Activated CD4-positive, alpha-beta T cell treated with anti-CD3 and anti-CD28 coated beads, Interleukin-2, amount 10 ng/mL, durations not matched to agents 7 days and 5 days (primary cell): ENCODE measurements at regions not wholly inside any gene's neighbourhood (a gene's known extent, or its start where the extent isn't known, plus 50 kb on each side); places are given as distances from the start of the nearest gene placed in this dataset.
A peak's percentile ranks its signal among the peaks of the same experiment; 100 is the strongest.
"Not testable (repeated sequence)": the region's sequence is repeated elsewhere in the genome, so short reads cannot be mapped to it uniquely, and the experiment has no call there.

Experiments used
- CTCF ChIA-PET: fragments of 350-600 bp; sonication (Branson Sonifier 250); formaldehyde crosslinking; loops from one replicate; lab custom pipeline; 2021; ENCODE audit warnings: antibody characterized with exemption; lab: Charles Lee
- POLR2A ChIA-PET: fragments of 350-600 bp; sonication (Branson Sonifier 250); formaldehyde crosslinking; loops from one replicate; lab custom pipeline; 2021; ENCODE audit warnings: antibody characterized with exemption; lab: Charles Lee
- DNase-seq: peaks from one replicate; pipeline ENCODE4 v3.0.0-alpha.2; 2020
- H3K27ac Mint-ChIP-seq: one replicate; pipeline ENCODE4 v1.8.0; 2021; ENCODE audit warnings: mild to moderate bottlenecking, moderate library complexity, mixed read lengths
- H3K27me3 Mint-ChIP-seq: one replicate; pipeline ENCODE4 v1.8.0; 2021; ENCODE audit warnings: mixed read lengths
- H3K36me3 Mint-ChIP-seq: one replicate; pipeline ENCODE4 v1.8.0; 2021; ENCODE audit warnings: low read depth, mixed read lengths
- H3K4me1 Mint-ChIP-seq: one replicate; pipeline ENCODE4 v1.8.0; 2021; ENCODE audit warnings: mixed read lengths
- H3K4me3 Mint-ChIP-seq: one replicate; pipeline ENCODE4 v1.8.0; 2021; ENCODE audit warnings: mild to moderate bottlenecking, moderate library complexity, mixed read lengths
- H3K9me3 Mint-ChIP-seq: one replicate; pipeline ENCODE4 v1.8.0; 2021; ENCODE audit warnings: mixed read lengths

GRCh38 chr2:203636588-203637470, 69.6 kb upstream of the CD28 start:
- ChIA-PET CTCF (interaction anchor here (0.9 to 1.6 kb wide), 3 partner anchors 15 to 79 kb away, joined by 3 to 5 read pairs (median 4); no protein-coding TSS in a partner anchor), POLR2A (no interaction called here)
- H3K9me3 Mint-ChIP-seq: no peaks in the 10 kb centered on the region
- H3K27me3 Mint-ChIP-seq: no peaks in the 10 kb centered on the region
- H3K4me1 Mint-ChIP-seq: peaks cover 27% of the 10 kb centered on the region
- peak overlapping the region; percentile 54 for H3K27ac Mint-ChIP-seq
- no peak overlapping the region for H3K4me3 Mint-ChIP-seq
- peaks cover 2% of the 10 kb centered on the region for H3K36me3 Mint-ChIP-seq
- DNase-seq: no peak

- H3K27me3 Mint-ChIP-seq: no peaks in the 10 kb centered on the region
- peak overlapping the region; percentile 26 for H3K27ac Mint-ChIP-seq
- peak; percentile 7 for DNase-seq
- CTCF ChIA-PET: interaction anchor here (0.9 to 1.6 kb wide), 3 partner anchors 14 to 80 kb away, joined by 3 to 5 read pairs (median 4); no protein-coding TSS in a partner anchor
- H3K4me3 Mint-ChIP-seq: no peak overlapping the region
- no peaks in the 10 kb centered on the region for H3K9me3 Mint-ChIP-seq
- POLR2A ChIA-PET: no interaction called here
- H3K36me3 Mint-ChIP-seq: peaks cover 2% of the 10 kb centered on the region
- peaks cover 27% of the 10 kb centered on the region for H3K4me1 Mint-ChIP-seq
These were observed 68.8 kb upstream of the CD28 start for GRCh38 chr2:203637471-203638167.

GRCh38 chr2:203641865-203642264, 64.6 kb upstream of the CD28 start:
- H3K4me1 Mint-ChIP-seq: peaks cover 23% of the 10 kb centered on the region
- H3K4me3 Mint-ChIP-seq, H3K9me3 Mint-ChIP-seq, POLR2A ChIA-PET, DNase-seq, H3K27ac Mint-ChIP-seq, H3K36me3 Mint-ChIP-seq, H3K27me3 Mint-ChIP-seq: not testable (repeated sequence)
- CTCF ChIA-PET: interaction anchor here (1.5 kb wide), 1 partner anchor 14 kb away, joined by 4 read pairs; no protein-coding TSS in a partner anchor

GRCh38 chr2:203642841-203643240, 63.6 kb upstream of the CD28 start:
- peaks cover 13% of the 10 kb centered on the region for H3K4me1 Mint-ChIP-seq
- H3K9me3 Mint-ChIP-seq, H3K27ac Mint-ChIP-seq, H3K36me3 Mint-ChIP-seq, POLR2A ChIA-PET, H3K27me3 Mint-ChIP-seq, H3K4me3 Mint-ChIP-seq, DNase-seq: not testable (repeated sequence)
- CTCF ChIA-PET: interaction anchor here (0.7 to 1.5 kb wide), 2 partner anchors 13 to 163 kb away, joined by 4 to 6 read pairs; no protein-coding TSS in a partner anchor

DNA sequence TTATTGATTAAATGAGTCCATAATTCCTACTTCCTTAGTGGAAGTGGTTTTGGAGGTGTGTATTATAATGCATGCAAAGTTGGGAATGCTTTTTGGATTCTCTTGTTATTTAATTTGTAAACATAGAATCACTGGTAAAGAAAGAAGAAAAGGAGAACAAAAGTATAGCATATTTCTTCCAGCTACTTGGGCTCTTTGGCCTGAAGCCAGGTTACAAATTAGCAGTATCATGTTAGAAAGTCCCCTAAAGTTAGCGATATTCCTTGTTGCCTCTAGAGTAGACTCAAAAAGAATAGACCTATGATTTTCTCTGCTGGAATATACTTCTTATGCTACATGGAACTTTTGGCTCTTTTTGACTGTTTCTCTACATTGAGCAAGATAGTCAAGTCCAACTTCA, 60.6 kb upstream of the CD28 start:
- H3K36me3 Mint-ChIP-seq: no peaks in the 10 kb centered on the region
- peaks cover 10% of the 10 kb centered on the region for H3K4me1 Mint-ChIP-seq
- H3K27ac Mint-ChIP-seq: no peak overlapping the region
- no peak overlapping the region for H3K4me3 Mint-ChIP-seq
- peaks cover 2% of the 10 kb centered on the region for H3K9me3 Mint-ChIP-seq
- ChIA-PET CTCF (no interaction called here), POLR2A (no interaction called here)
- H3K27me3 Mint-ChIP-seq: no peaks in the 10 kb centered on the region
- no peak for DNase-seq

GRCh38 chr2:203646266-203646864, 60.1 kb upstream of the CD28 start:
- Mint-ChIP-seq H3K4me3 (no peak overlapping the region), H3K4me1 (peaks cover 10% of the 10 kb centered on the region), H3K27me3 (no peaks in the 10 kb centered on the region), H3K9me3 (peaks cover 2% of the 10 kb centered on the region), H3K27ac (no peak overlapping the region), H3K36me3 (no peaks in the 10 kb centered on the region)
- no peak for DNase-seq
- ChIA-PET CTCF (no interaction called here), POLR2A (no interaction called here)

GRCh38 chr2:203646961-203647360, 59.5 kb upstream of the CD28 start:
- POLR2A ChIA-PET: no interaction called here
- no peak for DNase-seq
- Mint-ChIP-seq H3K4me3 (no peak overlapping the region), H3K36me3 (no peaks in the 10 kb centered on the region), H3K4me1 (peaks cover 12% of the 10 kb centered on the region), H3K27ac (no peak overlapping the region), H3K9me3 (peaks cover 2% of the 10 kb centered on the region), H3K27me3 (no peaks in the 10 kb centered on the region)
- CTCF ChIA-PET: no interaction called here

GRCh38 chr2:203647579-203647978, 58.9 kb upstream of the CD28 start:
- peaks cover 2% of the 10 kb centered on the region for H3K9me3 Mint-ChIP-seq
- no peak overlapping the region for H3K4me3 Mint-ChIP-seq
- CTCF ChIA-PET: no interaction called here
- H3K4me1 Mint-ChIP-seq: peaks cover 12% of the 10 kb centered on the region
- H3K36me3 Mint-ChIP-seq: no peaks in the 10 kb centered on the region
- DNase-seq: no peak
- POLR2A ChIA-PET: no interaction called here
- no peaks in the 10 kb centered on the region for H3K27me3 Mint-ChIP-seq
- H3K27ac Mint-ChIP-seq: no peak overlapping the region

GRCh38 chr2:203648273-203648672, 58.2 kb upstream of the CD28 start:
- Mint-ChIP-seq H3K36me3 (no peaks in the 10 kb centered on the region), H3K27ac (no peak overlapping the region), H3K27me3 (no peaks in the 10 kb centered on the region), H3K9me3 (peaks cover 2% of the 10 kb centered on the region), H3K4me1 (peaks cover 12% of the 10 kb centered on the region), H3K4me3 (no peak overlapping the region)
- POLR2A ChIA-PET: no interaction called here
- CTCF ChIA-PET: interaction anchor here (0.8 kb wide), 1 partner anchor 145 kb away, joined by 4 read pairs; no protein-coding TSS in a partner anchor
- DNase-seq: no peak

DNA sequence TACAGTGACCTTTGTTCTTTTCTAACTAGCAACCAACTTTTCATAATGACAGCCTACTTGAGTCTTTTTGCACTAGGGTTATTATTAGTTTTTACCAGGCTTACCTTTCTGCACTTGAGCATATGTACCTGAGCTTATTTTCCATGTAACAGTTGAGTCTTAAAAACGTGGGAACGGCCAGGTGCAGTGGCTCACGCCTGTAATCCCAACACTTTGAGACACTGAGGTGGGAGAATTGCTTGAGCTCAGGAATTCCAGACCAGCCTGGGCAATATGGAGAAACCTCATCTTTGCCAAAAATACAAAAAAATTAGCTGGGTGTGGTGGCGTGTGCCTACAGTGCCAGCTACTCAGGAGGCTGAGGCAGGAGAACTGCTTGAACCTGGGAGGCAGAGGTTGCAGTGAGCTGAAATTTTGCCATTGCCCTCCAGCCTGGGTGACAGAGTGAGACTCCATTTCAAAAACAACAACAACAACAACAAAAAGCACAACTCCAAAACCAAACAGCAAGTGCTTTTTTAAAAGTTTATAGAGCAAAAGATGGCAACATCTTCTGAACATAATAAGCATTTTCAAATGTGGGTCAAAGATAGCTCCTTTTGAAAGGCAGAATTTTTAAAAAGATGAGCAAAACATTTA, 57.1 kb upstream of the CD28 start:
- POLR2A ChIA-PET: interaction anchor here (0.6 kb wide), 1 partner anchor 83 kb away, joined by 3 read pairs; no protein-coding TSS in a partner anchor
- H3K9me3 Mint-ChIP-seq: peaks cover 2% of the 10 kb centered on the region
- H3K27me3 Mint-ChIP-seq: no peaks in the 10 kb centered on the region
- H3K36me3 Mint-ChIP-seq: no peaks in the 10 kb centered on the region
- no peak overlapping the region for H3K27ac Mint-ChIP-seq
- no peak overlapping the region for H3K4me3 Mint-ChIP-seq
- CTCF ChIA-PET: interaction anchor here (0.6 to 1.3 kb wide), 8 partner anchors 31 to 740 kb away, joined by 3 to 4 read pairs (median 3); no protein-coding TSS in a partner anchor
- peaks cover 12% of the 10 kb centered on the region for H3K4me1 Mint-ChIP-seq
- no peak for DNase-seq

DNA sequence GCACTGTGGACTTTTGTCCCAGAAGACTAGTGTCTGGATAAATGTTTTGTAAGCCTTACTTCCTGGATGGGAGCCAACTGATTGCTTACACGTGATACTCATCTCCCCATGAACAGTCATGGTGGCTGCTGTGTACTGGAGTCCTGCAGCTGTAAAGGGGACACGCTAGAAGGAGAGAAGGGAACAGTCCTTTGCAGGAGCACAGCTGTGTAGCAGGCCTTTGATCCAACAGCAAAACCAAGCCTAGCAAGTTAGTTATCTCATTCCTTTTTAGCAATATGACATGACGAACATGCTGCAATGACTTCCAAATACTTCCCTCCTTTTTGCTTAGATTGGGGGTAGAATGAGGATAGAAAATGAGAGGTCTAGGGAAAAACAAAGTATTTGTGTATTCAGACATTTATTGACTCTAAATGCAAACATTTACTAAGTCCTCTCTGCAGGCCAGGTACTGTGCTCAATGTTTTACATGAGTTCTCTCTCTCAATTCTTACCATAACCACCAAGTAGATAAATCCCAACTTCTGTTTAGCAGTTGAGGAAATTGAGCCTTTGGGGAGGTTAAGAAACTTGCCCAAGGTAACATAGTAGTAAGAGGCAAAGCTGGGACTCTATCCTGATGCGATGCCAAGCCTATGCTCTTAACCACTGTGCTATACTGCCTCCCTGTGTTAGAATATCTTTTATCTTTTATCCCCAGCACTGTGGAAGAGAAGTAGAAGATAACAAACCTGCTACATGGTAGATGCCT, 55.4 kb upstream of the CD28 start:
- DNase-seq: no peak
- no peak overlapping the region for H3K4me3 Mint-ChIP-seq
- ChIA-PET CTCF (interaction anchor here (1.3 kb wide), 2 partner anchors 164 to 742 kb away, joined by 3 read pairs; no protein-coding TSS in a partner anchor), POLR2A (no interaction called here)
- H3K9me3 Mint-ChIP-seq: peaks cover 1% of the 10 kb centered on the region
- peaks cover 2% of the 10 kb centered on the region for H3K27me3 Mint-ChIP-seq
- peaks cover 25% of the 10 kb centered on the region for H3K4me1 Mint-ChIP-seq
- H3K36me3 Mint-ChIP-seq: no peaks in the 10 kb centered on the region
- no peak overlapping the region for H3K27ac Mint-ChIP-seq

DNA sequence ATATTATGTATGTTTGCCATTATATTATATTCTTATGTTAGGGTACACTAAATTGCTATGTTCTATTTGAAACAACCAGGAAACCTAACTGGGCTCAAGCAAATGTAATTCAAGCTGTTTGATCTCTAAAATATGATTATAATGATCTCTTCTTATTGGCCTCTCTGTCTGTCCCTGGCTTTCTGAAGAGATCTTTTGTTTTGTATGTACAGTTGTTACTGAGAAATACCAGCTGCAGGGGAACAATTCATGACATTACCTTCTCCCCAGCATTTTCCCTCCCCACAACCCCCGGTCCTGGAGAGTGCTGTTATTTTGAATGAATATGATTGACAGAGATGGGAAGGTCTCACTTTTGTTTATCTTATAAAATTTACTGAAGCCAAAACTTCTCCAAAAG, 54.8 kb upstream of the CD28 start:
- DNase-seq: no peak
- Mint-ChIP-seq H3K9me3 (no peaks in the 10 kb centered on the region), H3K4me1 (peaks cover 29% of the 10 kb centered on the region), H3K27ac (no peak overlapping the region), H3K27me3 (peaks cover 2% of the 10 kb centered on the region), H3K4me3 (no peak overlapping the region), H3K36me3 (no peaks in the 10 kb centered on the region)
- POLR2A ChIA-PET: no interaction called here
- CTCF ChIA-PET: interaction anchor here (0.6 to 1.3 kb wide), 4 partner anchors 14 to 204 kb away, joined by 3 to 5 read pairs (median 3); no protein-coding TSS in a partner anchor
